Gastroesophageal sphincter (tissue), 3 donors: ENCODE measurements at regions not wholly inside any gene's neighbourhood (a gene's known extent, or its start where the extent isn't known, plus 50 kb on each side); places are given as distances from the start of the nearest gene placed in this dataset.

Experiments used
- CTCF ChIP-seq, 4 experiments: fragments of 200-600 bp in 2 of 4; fragments of 450-650 bp in 2 of 4; sonication (generic) in 1 of 4; IDR thresholded peaks; one replicate each; pipeline ENCODE4 v1.5.1; 2017 to 2019; ENCODE audit warnings: antibody characterized with exemption in 4 of 4, mild to moderate bottlenecking in 2 of 4, moderate library complexity in 2 of 4
- POLR2AphosphoS5 ChIP-seq: sonication (generic); formaldehyde crosslinking; IDR thresholded peaks from one replicate; pipeline ENCODE4 v1.6.1; 2017; ENCODE audit warnings: antibody characterized with exemption

- TF ChIP-seq CTCF (IDR thresholded peaks at IDR 0.05) (no peak), POLR2AphosphoS5 (no peak)
Measured at GRCh38 chr2:7619203-7619970, 702.2 kb downstream of the RNF144A start.
